K562 (cell line): ENCODE measurements at regions not wholly inside any gene's neighbourhood (a gene's known extent, or its start where the extent isn't known, plus 50 kb on each side); places are given as distances from the start of the nearest gene placed in this dataset.
"Not testable (repeated sequence)": the region's sequence is repeated elsewhere in the genome, so short reads cannot be mapped to it uniquely, and the experiment has no call there.

Experiments used
- BCOR ChIP-seq: fragments of 450-650 bp; IDR thresholded peaks from 2 replicates; pipeline ENCODE4 v1.6.1; 2016
- CBX2 ChIP-seq: fragments of 200-600 bp; sonication (generic); IDR thresholded peaks from one replicate; pipeline ENCODE4 v1.6.1; 2012; ENCODE audit warnings: mild to moderate bottlenecking, low read length, inconsistent platforms; ENCODE audit not compliant: insufficient read depth, poor library complexity, severe bottlenecking
- EZH2 ChIP-seq: IDR thresholded peaks from 2 replicates; pipeline ENCODE4 v1.6.1; 2012; ENCODE audit warnings: low read depth, mild to moderate bottlenecking, inconsistent platforms, low read length, borderline replicate concordance
- FOXK2 ChIP-seq, 2 experiments: fragments of 450-650 bp; IDR thresholded peaks in 1 of 2; conservative IDR thresholded peaks in 1 of 2; 2 replicates each; pipeline ENCODE4 v1.6.1; 2016; ENCODE audit warnings: low read depth in 2 of 2, mild to moderate bottlenecking in 1 of 2
- HNRNPK ChIP-seq: fragments of 200-400 bp; formaldehyde crosslinking; IDR thresholded peaks from one replicate; pipeline ENCODE4 v1.6.1; 2018; ENCODE audit warnings: mild to moderate bottlenecking, low read depth, low read length; ENCODE audit not compliant: poor library complexity, severe bottlenecking
- KAT2B ChIP-seq: IDR thresholded peaks from one replicate; pipeline ENCODE4 v1.6.1; 2012; ENCODE audit warnings: low read depth, mild to moderate bottlenecking, control low read depth, inconsistent platforms, low read length, moderate library complexity
- MAX ChIP-seq: sonication (generic); formaldehyde crosslinking; IDR thresholded peaks from 2 replicates; pipeline ENCODE4 v1.9.0; 2022; ENCODE audit warnings: mild to moderate bottlenecking, missing genetic modification reagents
- MYBL2 ChIP-seq, 2 experiments: fragments of 450-650 bp in 1 of 2; sonication (generic) in 1 of 2; formaldehyde crosslinking in 1 of 2; IDR thresholded peaks; 2 replicates each; pipeline versions ENCODE4 v1.6.1 to v1.8.1; 2017 to 2022; ENCODE audit warnings: borderline replicate concordance in 1 of 2, inconsistent platforms in 1 of 2, low read depth in 1 of 2, mild to moderate bottlenecking in 1 of 2, missing genetic modification reagents in 1 of 2, moderate library complexity in 1 of 2
- ZEB2 ChIP-seq: fragments of 450-650 bp; IDR thresholded peaks from 2 replicates; pipeline ENCODE4 v1.6.1; 2016
- ZNF121 ChIP-seq: sonication (generic); formaldehyde crosslinking; conservative IDR thresholded peaks from 2 replicates; pipeline ENCODE4 v1.8.0; 2022; ENCODE audit warnings: missing genetic modification reagents
- ZNF316 ChIP-seq: fragments of 450-650 bp; IDR thresholded peaks from 2 replicates; pipeline ENCODE4 v1.6.1; 2016

- TF ChIP-seq KAT2B; MYBL2 (IDR thresholded peaks at IDR 0.05; ENCODE audit: low read depth); MYBL2 (CRISPR knock-in tag; IDR thresholded peaks at IDR 0.05; ENCODE audit: borderline replicate concordance); ZEB2; EZH2; ZNF121; MAX; CBX2; ZNF316; BCOR; FOXK2 (conservative IDR thresholded peaks at IDR 0.05 in 1 of 2, IDR thresholded peaks at IDR 0.05 in 1 of 2; ENCODE audit: low read depth in 2 of 2); HNRNPK: not testable (repeated sequence)
Observed at GRCh38 chr1:199498802-199499201, 528.7 kb upstream of the NR5A2 start.
